ENCODE measurements at regions not wholly inside any gene's neighbourhood (a gene's known extent, or its start where the extent isn't known, plus 50 kb on each side); places are given as distances from the start of the nearest gene placed in this dataset.
"Not testable (repeated sequence)": the region's sequence is repeated elsewhere in the genome, so short reads cannot be mapped to it uniquely, and the experiment has no call there.

- DNase-seq, result no peak
Observed at GRCh38 chr17:21517538-21518293, 141.6 kb downstream of the KCNJ12 start.

DNA sequence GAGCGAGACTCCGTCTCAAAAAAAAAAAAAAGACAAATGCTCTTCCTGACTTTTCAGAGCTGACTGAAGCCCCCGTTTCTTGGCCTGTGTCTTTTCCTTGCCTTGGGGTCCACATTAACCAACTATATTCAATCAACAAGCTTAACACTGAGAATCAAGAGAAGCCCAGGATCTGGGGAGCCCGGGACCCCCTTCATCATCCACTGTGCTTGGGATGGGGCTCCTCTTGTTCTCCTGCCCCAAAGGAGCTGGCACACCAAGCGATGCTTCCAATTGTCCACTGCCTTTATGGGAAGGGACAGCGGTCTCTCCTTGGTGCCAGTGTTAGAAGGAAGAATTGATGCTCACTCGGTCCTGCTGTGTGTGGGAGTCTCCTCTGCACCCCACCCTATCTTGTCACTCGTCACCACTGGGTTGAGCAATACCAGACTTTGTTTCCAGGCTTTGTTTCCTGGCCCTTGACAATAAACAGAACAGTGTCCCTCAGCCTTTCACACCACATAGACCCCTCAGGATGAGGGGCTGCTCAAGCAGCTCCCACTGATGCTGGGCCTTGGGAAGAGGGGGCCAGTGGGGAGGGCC lies 146.7 kb downstream of the KCNJ12 start:
- no peak for DNase-seq

- no peak for DNase-seq
Observed at GRCh38 chr17:21523497-21524210, 147.5 kb downstream of the KCNJ12 start.

DNA sequence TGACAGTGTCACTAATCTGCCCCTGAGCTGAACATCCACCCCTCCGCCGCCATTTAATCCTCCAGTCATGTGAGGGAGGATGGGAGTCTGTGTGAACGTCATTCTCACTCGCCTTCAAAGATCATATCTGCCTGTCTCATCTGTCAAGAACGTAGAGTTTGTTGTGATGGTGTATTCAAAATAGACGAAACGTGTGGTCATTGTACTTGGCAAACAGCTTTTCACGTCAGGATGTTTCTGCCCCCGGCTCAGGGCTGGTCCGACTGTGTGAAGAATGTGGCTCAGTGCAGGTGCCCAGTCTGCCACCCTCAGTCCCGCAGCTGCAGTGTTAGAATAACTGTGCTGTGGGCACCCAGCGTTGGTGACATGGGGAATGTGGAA lies 148.0 kb downstream of the KCNJ12 start:
- peak; percentile 68 for DNase-seq

- DNase-seq, result no peak
Observed at GRCh38 chr17:21525464-21526130, 149.4 kb downstream of the KCNJ12 start.

DNA sequence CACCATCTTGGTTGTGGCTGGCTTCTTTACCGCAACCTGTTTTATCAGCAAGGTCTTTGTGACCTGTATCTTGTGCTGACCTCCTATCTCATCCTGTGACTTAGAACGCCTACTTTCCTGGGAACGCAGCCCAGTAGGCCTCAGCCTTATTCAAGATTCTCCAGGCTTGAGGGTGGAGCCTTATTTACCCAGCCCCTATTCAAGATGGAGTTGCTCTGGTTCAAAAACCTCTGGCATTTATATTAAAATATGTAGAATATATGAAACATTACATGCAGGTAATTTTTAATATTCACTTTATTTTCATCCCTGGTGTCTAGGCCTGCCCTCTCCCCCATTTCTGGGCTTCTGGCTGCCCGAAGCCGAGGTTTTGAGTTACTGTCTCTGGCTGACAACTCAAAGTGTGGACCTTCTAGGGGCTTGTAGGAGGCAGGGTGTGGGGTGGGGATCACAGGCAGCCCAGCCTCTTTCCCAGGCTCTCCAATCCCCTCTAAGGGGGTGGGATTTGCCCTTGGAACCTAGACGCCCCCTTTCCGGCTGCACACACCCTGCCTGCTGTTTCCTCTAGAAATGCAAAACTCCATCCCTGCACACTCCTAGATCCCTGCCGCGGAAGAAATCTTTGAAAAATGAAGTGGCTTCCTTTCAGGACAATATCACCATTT lies 152.0 kb downstream of the KCNJ12 start:
- DNase-seq, result no peak

- DNase-seq, result no peak
Observed at GRCh38 chr17:21530311-21530710, 154.2 kb downstream of the KCNJ12 start.

DNA sequence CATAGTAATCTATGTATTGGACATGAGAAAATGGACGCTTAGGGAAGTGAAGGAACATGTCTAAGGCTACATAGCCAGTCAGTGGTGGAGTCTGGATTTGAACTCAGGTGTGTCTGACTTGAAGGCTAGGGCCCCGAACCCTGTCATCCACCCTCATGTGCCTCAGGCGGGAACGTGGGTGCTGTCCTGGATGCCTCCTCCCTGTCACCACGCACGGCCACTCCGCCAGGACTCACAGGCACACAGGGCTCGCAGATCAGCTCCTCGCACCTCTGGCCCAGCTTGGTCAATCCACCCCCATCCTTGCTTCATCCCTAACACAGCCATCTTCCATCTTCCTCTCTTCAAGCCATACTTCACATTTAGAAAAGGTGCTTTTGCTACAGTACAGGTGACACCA lies 154.7 kb downstream of the KCNJ12 start:
- no peak for DNase-seq

- DNase-seq, result no peak
Observed at GRCh38 chr17:21532763-21533385, 156.7 kb downstream of the KCNJ12 start.

GRCh38 chr17:21535686-21536375 lies 156.5 kb upstream of the KCNJ18 start:
- DNase-seq, result no peak

DNA sequence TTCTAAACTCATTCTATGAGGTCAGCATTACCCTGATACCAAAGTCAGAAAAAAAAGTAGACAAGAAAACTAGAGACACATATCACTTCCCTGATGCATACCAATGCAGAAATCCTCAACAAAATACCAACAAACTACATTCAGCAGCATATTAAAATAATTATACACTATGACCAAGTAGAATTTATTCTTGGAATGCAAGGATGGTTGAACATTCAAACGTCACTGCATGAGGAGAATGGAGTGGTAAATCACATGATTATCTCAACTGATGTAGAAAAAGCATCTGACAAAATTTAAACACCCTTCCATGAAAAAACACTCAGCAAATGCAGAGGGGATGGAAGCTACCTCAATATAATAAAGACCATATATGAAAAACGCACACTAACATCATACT lies 155.0 kb upstream of the KCNJ18 start:
- no peak for DNase-seq

GRCh38 chr17:21538615-21539014 lies 153.7 kb upstream of the KCNJ18 start:
- DNase-seq, result no peak

DNA sequence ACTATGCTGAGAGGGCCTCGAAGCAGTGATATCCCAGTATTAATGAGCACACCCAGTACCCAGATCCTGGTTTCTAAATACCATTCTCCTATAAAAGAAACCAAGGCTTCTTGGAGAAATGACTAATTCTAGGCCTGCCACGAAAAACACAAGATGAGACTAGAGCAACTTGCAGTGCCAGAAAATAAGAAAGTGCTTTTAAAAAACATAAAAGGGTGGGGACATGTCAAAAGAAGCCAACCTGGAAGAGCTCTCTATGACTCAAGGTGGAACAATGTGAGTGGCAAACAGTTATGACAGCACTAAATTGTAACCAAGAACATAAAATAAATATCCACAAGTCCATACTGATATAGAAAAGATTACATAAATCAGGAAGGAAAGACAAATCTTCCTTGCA lies 153.2 kb upstream of the KCNJ18 start:
- no peak for DNase-seq

DNA sequence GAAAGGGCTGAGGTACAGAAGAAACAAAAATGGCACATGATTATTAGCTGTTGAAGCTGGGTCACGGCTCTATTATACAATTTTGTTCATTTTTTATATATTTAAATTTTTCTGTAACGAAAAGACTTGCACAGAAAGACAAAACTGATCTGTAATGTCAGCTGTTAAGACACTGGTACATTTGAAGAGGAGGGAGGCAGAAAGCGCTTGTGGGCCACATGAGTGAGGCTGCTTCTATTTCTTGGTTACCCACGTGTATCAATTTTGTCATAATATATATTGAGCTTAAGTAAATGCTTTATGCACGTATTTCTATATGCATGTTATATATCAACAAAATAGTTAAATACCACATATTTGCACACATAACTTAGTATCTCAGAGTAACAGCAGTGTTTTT lies 151.8 kb upstream of the KCNJ18 start:
- no peak for DNase-seq

GRCh38 chr17:21542070-21542469 lies 150.3 kb upstream of the KCNJ18 start:
- no peak for DNase-seq

GRCh38 chr17:21542991-21543390 lies 149.3 kb upstream of the KCNJ18 start:
- no peak for DNase-seq

DNA sequence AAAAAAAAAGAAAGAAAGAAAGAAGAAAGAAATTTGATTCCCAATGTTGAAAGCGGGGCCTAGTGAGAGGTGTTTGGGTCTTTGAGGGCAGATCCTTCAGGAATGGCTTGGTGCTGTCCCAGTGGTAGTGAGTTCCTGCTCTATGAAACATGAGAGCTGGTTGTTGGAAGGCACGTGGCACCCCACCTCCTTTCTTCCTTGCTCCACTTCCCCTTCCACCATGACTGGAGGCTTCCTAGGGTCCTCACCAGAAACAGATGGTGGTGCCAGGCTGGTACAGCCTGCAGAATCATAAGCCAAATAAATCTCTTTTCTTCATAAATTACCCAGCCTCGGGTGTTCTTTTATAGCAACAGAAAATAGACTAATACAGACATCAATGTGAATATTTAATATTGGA lies 147.3 kb upstream of the KCNJ18 start:
- no peak for DNase-seq

DNA sequence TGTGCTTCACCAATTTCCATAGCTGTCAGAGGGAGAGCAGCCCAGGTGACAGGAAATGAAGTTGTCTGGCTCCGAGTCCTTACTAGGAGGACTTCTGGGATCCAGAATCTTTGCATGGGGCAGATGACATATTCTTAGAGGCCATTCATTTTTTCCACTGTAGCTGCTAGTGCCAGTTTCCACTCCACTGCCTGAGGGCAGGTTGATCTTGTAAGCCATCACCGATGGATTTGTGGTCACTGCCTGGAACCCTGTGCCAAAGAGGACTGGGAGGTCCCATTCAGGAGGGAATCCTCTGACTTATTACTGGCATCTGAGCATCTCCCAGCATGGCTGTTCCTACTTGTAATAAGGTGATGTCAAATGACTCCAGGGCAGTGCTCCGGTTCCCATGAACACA lies 144.1 kb upstream of the KCNJ18 start:
- no peak for DNase-seq

DNA sequence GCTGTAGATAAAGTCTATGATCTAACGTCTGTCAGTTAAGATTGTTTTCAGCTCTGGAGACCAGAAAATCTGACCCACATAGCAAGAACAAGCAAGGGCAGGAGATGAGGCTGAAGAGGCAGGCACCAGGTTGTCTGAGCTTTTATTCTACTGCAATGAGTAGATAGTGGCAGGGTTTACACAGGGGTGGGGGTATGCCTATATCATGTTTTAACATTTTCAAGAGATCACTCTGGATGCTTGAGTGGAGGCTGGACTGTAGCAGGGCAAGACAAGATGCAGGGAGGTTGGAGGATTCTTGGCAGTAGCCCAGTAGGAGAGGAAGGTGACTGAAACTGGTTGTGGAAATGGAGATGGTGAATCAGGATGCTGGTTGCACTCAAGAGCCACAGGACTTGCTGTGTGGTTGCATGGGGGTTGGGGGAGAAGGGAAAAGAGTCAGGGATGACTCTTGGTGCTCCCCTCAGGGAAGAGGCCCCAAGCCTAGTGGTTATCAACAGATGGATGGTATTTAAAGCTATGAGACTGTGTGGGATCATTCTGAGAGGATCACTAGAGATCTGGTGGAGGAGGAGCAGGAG lies 143.1 kb upstream of the KCNJ18 start:
- no peak for DNase-seq

DNA sequence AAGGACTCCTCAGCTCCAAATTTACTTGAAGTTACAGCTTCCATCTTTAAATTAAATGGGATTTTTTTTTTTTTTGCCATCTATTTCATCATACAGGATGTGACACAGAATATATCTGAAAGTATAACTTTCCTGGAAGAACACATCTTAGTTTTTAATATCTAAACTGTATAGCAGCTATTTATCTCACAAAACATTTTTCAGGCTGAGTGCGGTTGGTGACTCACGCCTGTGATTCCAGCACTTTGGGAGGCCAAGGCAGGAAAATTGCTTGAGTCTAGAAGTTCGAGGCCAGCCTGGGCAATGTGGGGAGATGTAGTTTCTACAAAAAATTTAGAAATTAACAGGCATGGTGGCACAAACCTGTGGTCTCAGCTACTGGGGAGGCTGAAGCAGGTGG lies 142.3 kb upstream of the KCNJ18 start:
- not testable (repeated sequence) for DNase-seq

- DNase-seq, result peak; percentile 75
Observed at GRCh38 chr17:21551081-21551881, 141.0 kb upstream of the KCNJ18 start.
